ENCODE measurements at regions not wholly inside any gene's neighbourhood (a gene's known extent, or its start where the extent isn't known, plus 50 kb on each side); places are given as distances from the start of the nearest gene placed in this dataset.

DNA sequence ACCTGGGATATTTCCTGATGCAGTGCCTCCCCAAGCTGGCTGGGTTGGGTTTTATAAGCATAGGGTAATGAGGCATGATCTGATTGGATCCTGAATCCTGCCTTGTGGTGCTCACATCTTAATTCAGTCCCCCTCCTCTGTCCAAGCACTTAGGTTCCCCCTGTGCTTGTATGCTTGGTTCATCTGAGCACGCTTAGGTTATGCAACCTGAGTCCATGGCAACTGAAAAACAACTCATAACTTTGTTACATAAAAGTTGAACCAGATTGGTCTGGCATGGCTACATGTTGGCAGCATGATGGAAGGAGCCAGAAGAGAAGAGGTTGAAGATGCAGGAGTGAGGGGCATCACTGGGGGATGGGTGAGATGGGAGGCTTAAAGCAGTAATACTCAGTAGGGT lies 57.3 kb upstream of the OSBPL3 start:
- H3K36me3 Mint-ChIP-seq (ENCODE audit: low read depth) = no peaks in the 10 kb centered on the region
- peaks cover 12% of the 10 kb centered on the region for H3K27me3 Mint-ChIP-seq (ENCODE audit: low read depth)
- H3K27ac Mint-ChIP-seq = no peak overlapping the region
- no peak overlapping the region for H3K4me3 Mint-ChIP-seq
- peaks cover 17% of the 10 kb centered on the region for H3K9me3 Mint-ChIP-seq
- H3K4me1 Mint-ChIP-seq (ENCODE audit: low read depth) = no peaks in the 10 kb centered on the region

DNA sequence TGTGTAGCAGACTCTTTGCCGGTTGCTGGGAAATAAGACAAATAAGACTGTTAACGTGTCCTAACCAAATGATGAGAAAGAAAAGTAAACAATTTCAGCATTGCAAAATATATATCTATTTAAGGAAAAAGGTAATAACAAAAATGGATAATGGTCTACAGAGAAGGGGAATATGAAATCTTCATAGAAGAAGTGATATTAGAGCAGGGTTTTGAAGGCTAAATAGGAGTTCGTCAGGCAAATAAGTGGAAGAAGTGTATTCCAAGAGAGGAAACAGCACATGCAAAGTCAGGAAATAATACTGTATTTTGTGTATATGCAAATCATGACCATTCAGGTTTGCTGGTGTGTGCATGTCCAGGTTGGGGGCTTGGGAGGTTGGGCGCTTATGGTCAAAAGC lies 55.3 kb upstream of the OSBPL3 start:
- Mint-ChIP-seq H3K9me3 (peaks cover 17% of the 10 kb centered on the region), H3K27ac (no peak overlapping the region), H3K36me3 (ENCODE audit: low read depth) (no peaks in the 10 kb centered on the region), H3K27me3 (ENCODE audit: low read depth) (peaks cover 12% of the 10 kb centered on the region), H3K4me3 (no peak overlapping the region), H3K4me1 (ENCODE audit: low read depth) (peaks cover 8% of the 10 kb centered on the region)

DNA sequence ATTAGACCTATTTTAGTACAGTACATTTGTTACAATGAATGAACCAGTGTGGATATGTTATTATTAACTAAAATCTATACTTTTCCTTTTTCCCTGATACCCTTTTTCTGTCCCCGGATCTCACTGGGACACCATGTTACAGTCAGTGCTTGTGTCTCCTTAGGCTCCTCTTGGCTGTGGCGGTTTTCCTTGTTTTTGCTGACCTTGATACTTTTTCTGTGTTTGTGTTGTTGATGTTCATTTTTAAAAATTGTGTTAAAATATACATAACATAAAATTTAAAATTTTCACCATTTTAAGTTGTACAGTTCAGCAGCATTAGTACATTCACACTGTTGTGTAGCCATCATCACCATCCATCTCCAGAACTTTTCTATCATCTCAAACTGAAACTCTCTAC lies 54.2 kb upstream of the OSBPL3 start:
- Mint-ChIP-seq H3K36me3 (ENCODE audit: low read depth) (no peaks in the 10 kb centered on the region), H3K9me3 (peaks cover 17% of the 10 kb centered on the region), H3K27me3 (ENCODE audit: low read depth) (peaks cover 9% of the 10 kb centered on the region), H3K4me1 (ENCODE audit: low read depth) (peaks cover 12% of the 10 kb centered on the region), H3K4me3 (no peak overlapping the region), H3K27ac (no peak overlapping the region)

DNA sequence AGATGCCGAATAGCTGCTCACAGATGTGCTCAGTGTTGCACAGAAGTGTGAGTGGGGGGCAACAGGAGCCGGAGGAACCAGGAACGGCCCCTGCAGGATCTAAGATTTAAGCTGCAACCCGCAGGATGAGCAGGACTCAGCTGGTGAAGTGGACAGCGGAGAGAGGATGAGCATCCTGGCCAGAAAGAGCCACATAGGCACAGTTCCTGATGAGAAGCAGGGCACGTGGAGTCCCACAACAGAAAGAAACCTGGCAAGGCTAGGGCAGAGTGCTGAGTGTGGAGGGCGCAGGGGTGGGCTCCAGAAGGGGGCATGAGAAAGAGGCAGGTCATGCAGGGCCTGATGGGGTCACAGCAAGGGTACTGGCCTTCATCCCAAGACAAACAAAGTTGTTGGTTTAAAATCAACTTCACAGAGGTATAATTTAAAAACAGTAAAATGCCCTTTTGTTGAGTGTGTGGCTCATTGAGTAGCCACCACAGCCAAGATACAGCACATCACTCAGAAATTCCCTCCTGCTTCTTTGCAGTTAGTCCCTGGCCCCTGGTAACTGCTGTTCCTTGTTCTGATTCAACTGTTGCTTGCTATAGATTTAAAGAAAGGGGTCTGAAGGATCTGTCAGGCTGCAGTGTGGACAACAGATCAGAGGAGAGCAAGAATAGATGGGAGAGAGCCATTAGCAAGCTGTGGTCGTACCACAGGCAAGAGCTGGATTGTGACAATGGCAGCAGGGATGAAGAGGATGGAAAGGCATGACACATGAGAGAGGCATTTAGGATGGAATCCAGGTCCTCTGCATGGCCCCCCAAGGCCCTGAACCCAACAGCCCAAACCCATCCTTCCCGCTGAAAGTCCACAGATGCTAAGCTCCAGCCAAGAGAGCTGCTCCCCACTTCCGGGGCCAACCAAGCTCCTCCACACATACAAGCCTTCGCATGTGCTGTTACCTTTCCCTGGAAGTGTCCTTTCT lies 53.1 kb upstream of the OSBPL3 start:
- Mint-ChIP-seq H3K36me3 (ENCODE audit: low read depth) (peaks cover 4% of the 10 kb centered on the region), H3K9me3 (peaks cover 17% of the 10 kb centered on the region), H3K4me1 (ENCODE audit: low read depth) (peaks cover 19% of the 10 kb centered on the region), H3K27ac (no peak overlapping the region), H3K4me3 (no peak overlapping the region), H3K27me3 (ENCODE audit: low read depth) (peaks cover 9% of the 10 kb centered on the region)

DNA sequence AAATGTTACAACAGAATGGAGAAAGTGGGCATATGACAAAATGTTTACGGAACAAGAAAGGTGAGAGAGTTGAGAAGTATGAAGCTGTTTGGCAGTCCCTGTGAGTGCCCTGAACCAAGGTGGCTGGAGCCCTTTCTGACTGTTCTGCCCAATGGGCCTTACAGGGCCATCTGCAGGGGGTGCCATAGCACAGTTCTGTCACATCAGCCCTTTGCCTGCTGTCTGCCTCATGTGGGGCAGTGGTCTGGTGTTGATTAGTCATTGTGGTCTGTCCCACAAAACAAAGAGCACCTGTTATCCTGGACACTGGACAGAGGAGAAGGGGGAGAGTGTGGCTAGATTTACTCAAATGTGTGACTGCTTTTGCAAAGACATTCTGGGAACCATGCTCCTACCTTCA lies 51.5 kb upstream of the OSBPL3 start:
- Mint-ChIP-seq H3K36me3 (ENCODE audit: low read depth) (peaks cover 4% of the 10 kb centered on the region), H3K9me3 (peaks cover 14% of the 10 kb centered on the region), H3K4me1 (ENCODE audit: low read depth) (peaks cover 25% of the 10 kb centered on the region), H3K27ac (no peak overlapping the region), H3K4me3 (no peak overlapping the region), H3K27me3 (ENCODE audit: low read depth) (peaks cover 6% of the 10 kb centered on the region)

GRCh38 chr7:25031007-25031406 lies 51.0 kb upstream of the OSBPL3 start:
- Mint-ChIP-seq H3K36me3 (ENCODE audit: low read depth) (peaks cover 4% of the 10 kb centered on the region), H3K4me3 (no peak overlapping the region), H3K27ac (no peak overlapping the region), H3K27me3 (ENCODE audit: low read depth) (peaks cover 1% of the 10 kb centered on the region), H3K4me1 (ENCODE audit: low read depth) (peaks cover 25% of the 10 kb centered on the region), H3K9me3 (peaks cover 9% of the 10 kb centered on the region)
